HG02970 (cell line): ENCODE measurements at regions not wholly inside any gene's neighbourhood (a gene's known extent, or its start where the extent isn't known, plus 50 kb on each side); places are given as distances from the start of the nearest gene placed in this dataset.

ENCODE experiments used
- ATAC-seq: cut with Tn5 transposase; IDR thresholded peaks from one replicate; pipeline ENCODE4 v1.9.1; 2021; ENCODE audit warnings: mild to moderate bottlenecking, moderate library complexity, moderate number of reproducible peaks; ENCODE audit not compliant: unreplicated experiment, low FRiP score

GRCh38 chr22:48653929-48654328 lies 1173.7 kb downstream of the BRD1 start:
- ATAC-seq: no peak

DNA sequence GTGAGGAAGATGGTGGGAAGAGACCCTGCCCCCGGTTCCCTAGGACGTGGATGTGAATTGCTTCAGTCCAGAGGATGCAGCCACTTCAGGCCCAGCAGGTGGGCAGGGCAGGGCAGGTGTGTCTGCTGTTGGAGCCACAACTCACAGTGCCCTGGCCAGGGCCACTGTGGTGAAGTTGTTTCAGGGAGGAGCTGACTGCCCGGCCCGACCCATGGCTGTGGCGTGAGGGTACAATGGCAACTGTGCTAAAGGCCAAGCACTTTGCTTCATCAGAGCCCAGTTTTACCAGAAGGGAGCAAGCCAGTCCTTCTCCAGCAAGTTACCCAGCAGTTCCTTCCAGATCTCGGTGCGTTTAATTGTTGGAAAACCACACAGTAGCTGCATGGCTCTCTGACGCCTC lies 1174.4 kb downstream of the BRD1 start:
- ATAC-seq: no peak

DNA sequence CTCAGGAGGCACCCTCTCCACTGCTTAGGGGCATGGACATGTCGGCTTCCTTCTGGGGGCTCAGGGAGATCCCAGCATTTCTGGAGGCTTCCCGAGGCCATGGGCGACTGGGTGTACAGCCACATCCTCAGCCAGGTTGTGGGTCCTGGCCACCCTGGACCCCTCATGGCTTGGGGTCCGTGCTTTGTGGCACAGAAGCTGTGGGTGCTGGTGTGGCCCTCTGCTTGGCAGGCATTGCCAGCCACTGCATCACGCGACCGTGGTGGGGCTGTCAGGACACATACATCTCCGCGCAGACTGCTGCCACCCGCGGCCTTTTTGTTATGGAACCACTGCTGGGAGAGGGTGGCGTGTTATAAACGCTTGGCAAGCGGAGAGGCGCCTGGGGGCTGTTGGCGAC lies 1174.9 kb downstream of the BRD1 start:
- ATAC-seq: no peak

GRCh38 chr22:48651981-48652538 lies 1175.6 kb downstream of the BRD1 start:
- ATAC-seq: no peak

DNA sequence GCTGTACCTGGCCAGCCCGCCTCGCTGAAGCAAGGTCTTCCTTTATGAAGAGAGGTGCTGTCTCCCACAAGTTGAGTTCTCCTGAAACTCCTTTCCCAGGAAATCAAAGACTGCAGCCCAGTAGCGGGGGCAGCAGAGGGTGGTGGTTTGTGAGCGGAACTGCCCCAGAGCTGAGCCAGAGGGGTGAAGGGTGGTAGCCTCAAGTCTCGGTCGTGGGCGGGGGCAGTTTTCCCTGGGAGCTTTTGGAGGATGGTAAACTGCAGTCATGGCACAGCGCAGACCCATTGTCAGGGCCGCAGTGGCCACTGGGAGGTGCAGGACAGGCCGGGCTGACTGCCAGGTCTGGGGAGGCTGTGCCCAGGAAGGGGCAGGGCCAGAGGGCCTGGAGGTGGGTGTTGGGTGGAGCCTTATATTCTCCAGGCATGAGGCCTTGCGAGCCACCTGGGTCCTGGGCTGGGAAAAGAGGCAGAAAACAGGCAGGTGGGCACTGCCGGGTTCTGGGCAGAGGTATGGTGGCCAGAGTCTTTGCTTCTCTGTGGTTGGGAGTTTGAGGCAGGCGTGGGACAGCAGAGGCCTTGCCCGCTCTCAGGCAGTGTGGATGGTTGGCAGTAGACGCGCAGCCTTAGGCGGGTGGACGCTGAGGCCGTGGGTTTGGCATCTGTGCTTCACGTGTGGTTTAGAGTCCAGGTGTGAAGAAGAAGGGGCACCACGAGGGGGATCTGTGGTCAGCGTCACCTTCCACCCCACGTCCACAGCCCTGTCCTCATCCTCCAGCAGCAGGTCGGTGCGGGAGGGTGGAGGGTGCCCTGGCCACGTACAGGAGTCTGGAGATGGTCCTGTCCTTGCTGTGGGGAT lies 1176.4 kb downstream of the BRD1 start:
- ATAC-seq: no peak

DNA sequence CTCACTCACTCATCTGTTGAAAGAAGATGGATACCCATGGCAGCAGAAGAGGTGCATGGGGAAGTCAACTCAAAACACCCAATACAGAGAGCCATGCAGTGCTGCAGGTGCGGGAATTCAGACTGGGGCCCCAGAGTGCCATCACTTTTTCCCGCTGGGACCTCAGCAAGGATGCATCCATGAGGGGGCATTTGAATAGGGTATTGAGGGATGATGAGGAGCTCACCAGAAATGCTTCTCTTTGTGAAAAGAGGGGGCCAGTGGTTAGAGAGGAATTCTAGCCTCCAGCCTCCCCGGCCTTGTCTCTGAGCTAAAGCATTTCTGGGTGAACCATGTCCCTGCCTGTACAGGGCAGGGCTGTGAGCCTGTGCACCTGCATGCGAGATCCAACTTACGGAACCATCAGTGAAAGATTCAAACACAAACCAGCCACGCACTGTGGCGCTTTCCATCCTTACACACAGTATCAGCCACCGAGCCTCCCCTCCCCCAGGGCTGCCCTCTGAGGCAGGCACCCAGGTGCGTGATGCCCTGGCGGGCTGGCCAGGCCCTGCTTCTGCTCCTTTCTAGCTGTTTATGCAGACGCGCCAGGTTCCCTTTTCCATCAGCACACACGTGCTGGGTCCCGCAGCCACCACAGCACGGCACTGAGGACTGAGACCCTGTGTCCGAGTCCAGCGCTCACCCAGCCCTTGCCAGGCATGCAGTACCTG lies 1177.2 kb downstream of the BRD1 start:
- ATAC-seq: no peak

GRCh38 chr22:48649466-48649865 lies 1178.2 kb downstream of the BRD1 start:
- ATAC-seq: no peak

- ATAC-seq: no peak
These were observed 1178.6 kb downstream of the BRD1 start for GRCh38 chr22:48649031-48649430.

DNA sequence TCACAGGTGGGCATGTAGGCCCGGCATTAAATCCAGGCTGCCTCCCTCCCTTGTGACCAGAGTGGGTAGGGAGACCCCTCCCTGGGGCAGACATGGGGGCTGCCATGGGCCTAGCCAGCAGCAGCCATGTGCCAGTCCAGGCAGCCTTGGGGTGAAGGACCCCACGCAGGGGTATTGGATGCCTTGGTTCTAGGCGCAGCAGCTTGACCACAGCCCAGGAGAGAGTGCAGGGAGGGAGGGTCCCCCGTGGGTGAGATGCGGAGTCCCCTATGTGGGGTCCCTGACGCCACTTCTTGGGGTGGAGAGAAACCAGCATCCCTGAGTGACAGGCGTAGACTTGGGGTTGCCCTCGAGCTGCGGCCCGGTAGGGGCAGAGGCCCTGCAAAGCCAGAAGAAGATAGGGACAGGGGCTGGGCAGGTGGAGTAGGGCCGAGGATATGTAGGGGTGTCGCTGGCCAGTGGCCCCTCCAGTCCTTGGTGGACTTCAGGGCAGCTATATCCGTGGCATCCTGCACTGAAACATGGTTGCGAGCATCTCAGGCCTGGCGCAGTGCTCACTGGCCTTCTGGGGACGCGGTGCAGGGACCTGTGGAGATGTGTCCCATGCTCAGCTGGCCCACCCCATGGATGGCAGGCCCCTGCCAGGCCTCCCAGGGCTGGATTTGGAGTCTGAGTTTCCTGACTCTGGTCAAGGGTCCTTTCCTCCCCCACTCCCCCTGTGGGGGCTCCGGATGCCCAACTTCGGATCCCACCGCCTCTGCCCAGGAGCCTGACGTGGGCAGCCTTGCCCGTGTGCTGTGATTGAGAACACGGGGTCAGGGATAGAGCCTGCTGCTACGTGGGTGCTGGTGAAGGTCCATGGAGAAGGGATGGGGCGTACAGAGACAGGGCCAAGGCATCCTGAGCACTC lies 1179.8 kb downstream of the BRD1 start:
- ATAC-seq: no peak

GRCh38 chr22:48647051-48647450 lies 1180.6 kb downstream of the BRD1 start:
- no peak for ATAC-seq

DNA sequence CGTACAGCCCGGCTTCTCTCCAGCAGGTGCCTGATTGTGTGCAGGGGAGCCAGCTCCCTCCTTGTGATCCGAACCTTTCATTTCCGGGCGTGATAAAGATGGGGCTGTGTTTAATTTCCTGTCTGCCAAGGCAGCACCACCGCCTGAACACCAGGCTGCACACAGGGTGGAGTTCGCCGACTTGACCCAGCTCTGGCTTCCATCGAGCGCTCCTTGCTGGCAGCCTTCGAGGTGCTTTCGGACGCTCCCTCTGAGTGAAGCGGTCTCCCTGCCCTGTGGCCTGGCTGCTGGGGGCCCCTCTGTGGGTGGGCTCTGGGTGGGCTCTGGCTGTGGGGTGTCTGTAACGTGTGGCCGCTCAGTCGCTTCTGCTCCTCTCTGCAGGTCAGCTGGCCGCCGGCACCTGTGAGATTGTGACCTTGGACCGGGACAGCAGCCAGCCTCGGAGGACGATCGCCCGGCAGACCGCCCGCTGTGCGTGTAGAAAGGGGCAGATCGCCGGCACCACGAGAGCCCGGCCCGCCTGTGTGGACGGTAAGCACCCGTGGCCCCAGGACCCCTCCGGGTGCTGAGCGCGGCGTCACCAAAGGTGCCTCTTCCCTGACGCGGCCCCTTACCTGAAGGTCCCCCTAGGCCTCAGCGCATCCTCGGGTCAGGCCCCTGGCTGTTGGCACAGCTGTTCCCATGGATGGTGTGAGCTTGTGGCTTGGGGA lies 1181.3 kb downstream of the BRD1 start:
- no peak for ATAC-seq

- ATAC-seq: no peak
These were observed 1181.9 kb downstream of the BRD1 start for GRCh38 chr22:48645766-48646165.

- ATAC-seq: no peak
These were observed 1182.7 kb downstream of the BRD1 start for GRCh38 chr22:48644997-48645396.

GRCh38 chr22:48644108-48644507 lies 1183.6 kb downstream of the BRD1 start:
- ATAC-seq: no peak

DNA sequence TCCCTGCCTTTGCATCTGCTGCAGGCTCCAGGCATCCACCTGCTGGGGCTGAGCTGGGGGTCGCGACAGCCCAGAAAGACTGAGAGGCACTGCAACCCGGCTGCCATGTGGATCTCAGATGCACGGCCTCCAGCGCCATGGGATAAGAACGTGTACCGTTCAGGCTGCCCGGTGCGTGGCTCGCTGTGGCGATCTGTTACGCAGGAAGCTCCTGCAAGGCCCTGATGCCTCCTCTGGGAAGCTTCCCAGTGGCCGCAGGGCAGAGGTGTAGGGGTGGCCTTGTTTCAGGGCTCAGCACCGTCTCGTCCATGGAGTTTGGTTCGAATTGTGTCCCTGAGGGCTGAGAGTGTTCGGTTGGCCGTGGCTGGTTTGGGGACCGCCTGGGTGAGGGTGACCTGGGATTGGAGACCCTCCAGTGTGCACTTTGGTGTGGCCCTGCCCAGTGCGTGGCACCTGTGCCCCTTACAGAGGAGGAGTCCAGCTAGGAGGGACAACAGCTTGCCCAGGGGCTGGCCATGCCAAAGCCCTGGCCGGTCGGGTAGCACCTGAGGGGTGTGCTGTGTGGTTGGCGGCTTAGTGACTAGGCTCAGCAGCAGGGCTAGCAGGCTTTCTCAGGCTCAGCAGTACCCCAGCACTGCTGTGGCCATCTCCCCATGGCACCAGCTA lies 1184.5 kb downstream of the BRD1 start:
- no peak for ATAC-seq

GRCh38 chr22:48642550-48642949 lies 1185.1 kb downstream of the BRD1 start:
- no peak for ATAC-seq

DNA sequence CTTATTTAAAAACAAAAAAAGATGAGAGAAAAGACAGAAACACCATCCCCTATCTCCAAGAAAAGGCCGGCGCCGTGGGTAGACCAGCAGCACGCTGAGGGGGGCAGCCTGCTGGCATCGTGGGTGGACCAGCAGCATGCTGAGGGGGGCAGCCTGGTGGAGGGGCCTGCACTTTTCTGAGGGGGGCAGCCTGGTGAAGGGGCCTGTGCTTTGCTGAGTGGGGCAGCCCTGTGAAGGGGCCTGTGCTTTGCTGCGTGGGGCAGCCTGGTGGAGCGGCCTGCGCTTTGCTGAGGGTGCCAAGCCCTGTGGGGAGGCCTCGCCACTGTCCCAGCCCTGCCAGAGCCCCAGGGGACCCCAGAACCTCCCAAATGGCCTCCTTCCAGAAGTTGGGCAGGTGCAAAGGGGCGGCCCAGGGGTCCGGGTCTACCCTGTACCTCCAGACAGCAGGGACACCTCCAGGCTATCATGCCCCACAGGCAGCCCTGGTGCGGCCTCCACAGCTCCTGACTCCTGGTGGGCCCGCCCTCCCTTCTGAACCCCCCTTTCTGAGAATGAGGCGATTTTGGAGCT lies 1185.7 kb downstream of the BRD1 start:
- no peak for ATAC-seq

- ATAC-seq: no peak
These were observed 1186.5 kb downstream of the BRD1 start for GRCh38 chr22:48640890-48641841.
